CD14-positive monocyte (primary cell): ENCODE measurements at regions not wholly inside any gene's neighbourhood (a gene's known extent, or its start where the extent isn't known, plus 50 kb on each side); places are given as distances from the start of the nearest gene placed in this dataset.

Source experiments
- DNase-seq, 3 donors: peaks; one replicate each; pipeline ENCODE4 v3.0.0-alpha.2; 2011 to 2022
- H2AFZ ChIP-seq: 2 replicates; pipeline ENCODE4 v1.6.0; 2012; ENCODE audit warnings: mild to moderate bottlenecking, low read depth, low read length, inconsistent platforms; ENCODE audit not compliant: insufficient read depth, poor library complexity, severe bottlenecking
- H3K27ac ChIP-seq, 2 donors: 1 replicate in 1 of 2; 2 replicates in 1 of 2; pipeline ENCODE4 v1.5.1; 2012 to 2013; ENCODE audit warnings: low read length in 2 of 2, control low read depth in 1 of 2, inconsistent platforms in 1 of 2, low read depth in 1 of 2, mild to moderate bottlenecking in 1 of 2
- H3K27me3 ChIP-seq, 2 donors: one replicate each; pipeline versions ENCODE4 v1.6.0 to v1.6.1; 2011 to 2013; ENCODE audit warnings: low read length in 2 of 2; ENCODE audit not compliant: control insufficient read depth in 2 of 2, insufficient read depth in 2 of 2
- H3K36me3 ChIP-seq, 2 donors: replicated peaks in 1 of 2; 1 replicate in 1 of 2; 2 replicates in 1 of 2; pipeline versions ENCODE4 v1.5.1 to v1.6.1; 2012 to 2013; ENCODE audit warnings: low read length in 2 of 2, control low read depth in 1 of 2, inconsistent platforms in 1 of 2, mild to moderate bottlenecking in 1 of 2; ENCODE audit not compliant: insufficient read depth in 2 of 2, control insufficient read depth in 1 of 2
- H3K4me1 ChIP-seq, 2 donors: 1 replicate in 1 of 2; 2 replicates in 1 of 2; pipeline versions ENCODE4 v1.5.1 to v1.6.1; 2012 to 2013; ENCODE audit warnings: low read length in 2 of 2, control low read depth in 1 of 2, inconsistent platforms in 1 of 2, mild to moderate bottlenecking in 1 of 2, moderate library complexity in 1 of 2; ENCODE audit not compliant: insufficient read depth in 2 of 2, control insufficient read depth in 1 of 2
- H3K4me2 ChIP-seq: replicated peaks from 2 replicates; pipeline ENCODE3; 2012; ENCODE audit warnings: low read length, moderate library complexity, mild to moderate bottlenecking; ENCODE audit not compliant: poor library complexity, severe bottlenecking; ENCODE audit errors: extremely low read depth
- H3K4me3 ChIP-seq, 3 experiments: fragments of 200-600 bp in 1 of 3; sonication (generic) in 1 of 3; replicated peaks in 1 of 3; 1 replicate in 2 of 3; 2 replicates in 1 of 3; pipeline ENCODE4 v1.5.1; 2011 to 2013; ENCODE audit warnings: low read length in 3 of 3, mild to moderate bottlenecking in 3 of 3, control low read depth in 2 of 3, low read depth in 2 of 3, inconsistent platforms in 1 of 3, moderate library complexity in 1 of 3
- H3K79me2 ChIP-seq: 2 replicates; pipeline ENCODE4 v1.6.0; 2012; ENCODE audit warnings: mild to moderate bottlenecking, control low read depth, inconsistent platforms, low read length, moderate library complexity; ENCODE audit not compliant: insufficient read depth
- H3K9ac ChIP-seq: 2 replicates; pipeline ENCODE4 v1.6.0; 2017; ENCODE audit warnings: low read length, mild to moderate bottlenecking; ENCODE audit not compliant: insufficient read depth, poor library complexity, severe bottlenecking
- H3K9me3 ChIP-seq, 2 donors: replicated peaks in 1 of 2; 1 replicate in 1 of 2; 2 replicates in 1 of 2; pipeline versions ENCODE4 v1.5.1 to v1.6.1; 2012 to 2013; ENCODE audit warnings: low read length in 2 of 2, control low read depth in 1 of 2; ENCODE audit not compliant: control insufficient read depth in 1 of 2, insufficient read depth in 1 of 2
- H4K20me1 ChIP-seq: 2 replicates; pipeline ENCODE4 v1.6.0; 2012; ENCODE audit warnings: mild to moderate bottlenecking, low read length, control low read depth, moderate library complexity; ENCODE audit not compliant: insufficient read depth
- H3K27ac Mint-ChIP-seq, 7 donors: one replicate each; pipeline ENCODE4 v1.8.0; 2020; ENCODE audit warnings: mild to moderate bottlenecking in 7 of 7, mixed read lengths in 7 of 7, moderate library complexity in 6 of 7, inconsistent platforms in 2 of 7
- H3K27me3 Mint-ChIP-seq, 3 donors: one replicate each; pipeline ENCODE4 v1.8.0; 2021 to 2022; ENCODE audit warnings: low read depth in 3 of 3, mild to moderate bottlenecking in 3 of 3, mixed read lengths in 3 of 3, moderate library complexity in 3 of 3, inconsistent platforms in 1 of 3
- H3K36me3 Mint-ChIP-seq, 2 donors: one replicate each; pipeline ENCODE4 v1.8.0; 2020; ENCODE audit warnings: mixed read lengths in 2 of 2, inconsistent platforms in 1 of 2, mild to moderate bottlenecking in 1 of 2
- H3K4me1 Mint-ChIP-seq: one replicate; pipeline ENCODE4 v1.8.0; 2020; ENCODE audit warnings: mild to moderate bottlenecking, mixed read lengths
- H3K4me3 Mint-ChIP-seq, 2 donors: one replicate each; pipeline ENCODE4 v1.8.0; 2020; ENCODE audit warnings: mild to moderate bottlenecking in 2 of 2, mixed read lengths in 2 of 2, moderate library complexity in 1 of 2
- H3K9me3 Mint-ChIP-seq, 7 donors: one replicate each; pipeline ENCODE4 v1.8.0; 2020 to 2022; ENCODE audit warnings: mixed read lengths in 7 of 7, mild to moderate bottlenecking in 6 of 7, moderate library complexity in 6 of 7, inconsistent platforms in 2 of 7
- WGBS: methylation state at CpG from one replicate; pipeline ENCODE4 v1.1.5; 2013; ENCODE audit warnings: missing lambda C conversion rate; ENCODE audit not compliant: insufficient coverage; 5-methylcytosine and 5-hydroxymethylcytosine counted together
- intact Hi-C, 2 donors: fragments of 100-400 bp; cut with micrococcal nuclease; formaldehyde crosslinking; loops; one replicate each; pipeline versions ENCODE4 v1.15.0 to v1.15.1; 2023
- TF ChIP-seq, protein P1 (sequence below): fragments of 200-600 bp; IDR thresholded peaks from one replicate; pipeline ENCODE4 v1.8.0; 2022; ENCODE audit warnings: antibody characterized with exemption, mild to moderate bottlenecking

DNA sequence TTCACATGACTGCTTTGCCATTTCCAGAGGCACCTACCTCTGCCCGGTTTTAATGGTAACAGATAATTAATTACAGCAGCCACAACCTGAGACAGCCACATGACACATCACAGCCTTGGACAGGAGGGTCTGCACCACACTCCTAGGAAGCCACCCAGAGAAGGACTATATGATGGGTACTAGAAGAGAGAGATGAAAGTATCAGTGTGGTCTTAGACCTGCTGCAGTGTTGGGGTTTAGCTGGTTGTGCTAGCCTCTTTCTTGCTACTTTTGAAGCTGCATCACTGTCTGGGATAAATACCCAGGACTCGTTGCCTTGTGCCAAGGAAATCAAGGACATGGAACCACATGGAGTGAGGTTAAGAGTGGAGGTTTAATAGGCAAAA is 266.4 kb downstream of the ICE1 start:
- 67% methylated on average over 1 of the region's 2 CpGs for WGBS
- H3K36me3 ChIP-seq, result no peaks in the 10 kb centered on the region
- no peak overlapping the region for H3K27ac ChIP-seq
- peaks cover 0 to 7% of the 10 kb centered on the region in 2 donors for H3K9me3 ChIP-seq
- H3K4me2 ChIP-seq, result no peak overlapping the region
- H3K27me3 ChIP-seq, result no peaks in the 10 kb centered on the region
- H3K27ac Mint-ChIP-seq, result no peak overlapping the region
- no peaks in the 10 kb centered on the region for H3K36me3 Mint-ChIP-seq
- peaks cover 0 to 20% (median 6%) of the 10 kb centered on the region in 7 donors for H3K9me3 Mint-ChIP-seq
- H3K27me3 Mint-ChIP-seq, result peaks cover 2 to 3% (median 3%) of the 10 kb centered on the region in 3 donors
- H3K9ac ChIP-seq, result no peak overlapping the region
- no peak overlapping the region for H3K4me3 Mint-ChIP-seq
- no peaks in the 10 kb centered on the region for H4K20me1 ChIP-seq
- intact Hi-C loops, result no loop called here
- TF ChIP-seq, protein P1, sequence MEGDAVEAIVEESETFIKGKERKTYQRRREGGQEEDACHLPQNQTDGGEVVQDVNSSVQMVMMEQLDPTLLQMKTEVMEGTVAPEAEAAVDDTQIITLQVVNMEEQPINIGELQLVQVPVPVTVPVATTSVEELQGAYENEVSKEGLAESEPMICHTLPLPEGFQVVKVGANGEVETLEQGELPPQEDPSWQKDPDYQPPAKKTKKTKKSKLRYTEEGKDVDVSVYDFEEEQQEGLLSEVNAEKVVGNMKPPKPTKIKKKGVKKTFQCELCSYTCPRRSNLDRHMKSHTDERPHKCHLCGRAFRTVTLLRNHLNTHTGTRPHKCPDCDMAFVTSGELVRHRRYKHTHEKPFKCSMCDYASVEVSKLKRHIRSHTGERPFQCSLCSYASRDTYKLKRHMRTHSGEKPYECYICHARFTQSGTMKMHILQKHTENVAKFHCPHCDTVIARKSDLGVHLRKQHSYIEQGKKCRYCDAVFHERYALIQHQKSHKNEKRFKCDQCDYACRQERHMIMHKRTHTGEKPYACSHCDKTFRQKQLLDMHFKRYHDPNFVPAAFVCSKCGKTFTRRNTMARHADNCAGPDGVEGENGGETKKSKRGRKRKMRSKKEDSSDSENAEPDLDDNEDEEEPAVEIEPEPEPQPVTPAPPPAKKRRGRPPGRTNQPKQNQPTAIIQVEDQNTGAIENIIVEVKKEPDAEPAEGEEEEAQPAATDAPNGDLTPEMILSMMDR, result no peak
- DNase-seq, result no peak
- no peaks in the 10 kb centered on the region for H3K4me1 ChIP-seq
- no peaks in the 10 kb centered on the region for H3K79me2 ChIP-seq
- no peak overlapping the region for H2AFZ ChIP-seq
- H3K4me1 Mint-ChIP-seq, result no peaks in the 10 kb centered on the region
- H3K4me3 ChIP-seq, result no peak overlapping the region

DNA sequence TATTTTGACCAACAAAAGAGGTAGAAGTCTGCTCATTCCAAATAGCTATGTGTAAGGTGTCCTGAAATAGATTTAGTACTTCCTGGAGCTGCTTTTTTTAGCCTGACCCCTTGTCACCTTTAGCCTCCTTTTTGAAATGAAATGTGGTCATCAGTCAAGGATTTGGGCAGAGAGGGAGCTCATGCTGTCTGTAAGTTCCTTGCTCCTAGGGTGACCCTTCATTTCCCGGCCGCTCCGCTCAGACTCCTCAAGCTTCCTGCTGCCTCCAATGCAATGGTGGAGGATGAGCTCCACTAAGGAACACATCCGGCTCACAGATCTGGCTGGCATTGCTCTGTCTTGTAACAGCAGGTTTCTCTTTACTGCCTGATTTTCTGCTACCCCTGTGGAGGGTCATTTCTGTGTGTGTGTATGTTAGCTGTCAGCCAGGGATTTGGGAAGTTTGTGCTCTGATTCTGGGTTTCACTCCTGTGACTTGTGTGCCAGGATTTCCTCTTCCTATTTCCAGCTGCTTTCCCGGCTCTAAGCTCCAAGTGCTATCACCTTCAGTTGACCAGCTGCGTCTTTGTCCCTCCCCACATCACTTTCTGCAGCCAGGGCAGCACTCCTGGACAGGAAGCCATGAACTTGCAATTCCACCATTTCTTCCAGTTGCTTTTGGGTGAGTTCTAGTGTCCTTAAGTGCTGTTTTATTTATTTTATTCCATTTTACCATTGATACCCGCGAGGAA is 265.9 kb downstream of the ICE1 start:
- Mint-ChIP-seq H3K4me1 (no peaks in the 10 kb centered on the region), H3K36me3 (no peaks in the 10 kb centered on the region), H3K27ac (peak overlapping the region in 1 of 7 donors; percentile 19), H3K4me3 (no peak overlapping the region), H3K27me3 (peaks cover 2 to 3% (median 3%) of the 10 kb centered on the region in 3 donors), H3K9me3 (peaks cover 2 to 20% (median 7%) of the 10 kb centered on the region in 7 donors)
- Histone ChIP-seq H3K79me2 (no peaks in the 10 kb centered on the region), H3K4me3 (no peak overlapping the region), H3K9ac (no peak overlapping the region), H3K27ac (no peak overlapping the region), H4K20me1 (no peaks in the 10 kb centered on the region), H3K4me1 (no peaks in the 10 kb centered on the region), H3K9me3 (peaks cover 0 to 7% of the 10 kb centered on the region in 2 donors), H3K27me3 (no peaks in the 10 kb centered on the region), H2AFZ (no peak overlapping the region), H3K36me3 (no peaks in the 10 kb centered on the region), H3K4me2 (no peak overlapping the region)
- no peak for DNase-seq
- TF ChIP-seq, protein P1, result no peak
- intact Hi-C loops, result no loop called here
- WGBS, result 23% methylated on average over 3 of the region's 8 CpGs
